KOPT-K1 (cell line): ENCODE measurements at regions not wholly inside any gene's neighbourhood (a gene's known extent, or its start where the extent isn't known, plus 50 kb on each side); places are given as distances from the start of the nearest gene placed in this dataset.

ENCODE experiments used
- H3K27ac ChIP-seq: fragments of 200-600 bp; sonication (generic); 2 replicates; pipeline ENCODE4 v1.5.1; 2016; ENCODE audit warnings: antibody characterized with exemption, mild to moderate bottlenecking, low read depth, low read length; ENCODE audit not compliant: poor library complexity, severe bottlenecking
- H3K36me3 ChIP-seq: fragments of 200-600 bp; sonication (generic); 2 replicates; pipeline ENCODE4 v1.5.1; 2017; ENCODE audit warnings: antibody characterized with exemption, mild to moderate bottlenecking, low read length, moderate library complexity; ENCODE audit not compliant: insufficient read depth
- H3K9me3 ChIP-seq: fragments of 200-600 bp; sonication (generic); 2 replicates; pipeline ENCODE4 v1.5.1; 2017; ENCODE audit warnings: antibody characterized with exemption, low read length, mild to moderate bottlenecking; ENCODE audit not compliant: insufficient read depth, poor library complexity, severe bottlenecking

- H3K36me3 ChIP-seq = no peaks in the 10 kb centered on the region
- no peak overlapping the region for H3K27ac ChIP-seq
- no peaks in the 10 kb centered on the region for H3K9me3 ChIP-seq
Observed at GRCh38 chr22:48743601-48744282, 1083.9 kb downstream of the BRD1 start.

- H3K9me3 ChIP-seq = no peaks in the 10 kb centered on the region
- no peaks in the 10 kb centered on the region for H3K36me3 ChIP-seq
- no peak overlapping the region for H3K27ac ChIP-seq
Observed at GRCh38 chr22:48742556-48743343, 1084.9 kb downstream of the BRD1 start.

- Histone ChIP-seq H3K36me3 (no peaks in the 10 kb centered on the region), H3K9me3 (no peaks in the 10 kb centered on the region), H3K27ac (no peak overlapping the region)
Observed at GRCh38 chr22:48742191-48742555, 1085.5 kb downstream of the BRD1 start.

GRCh38 chr22:48741540-48741939 lies 1086.1 kb downstream of the BRD1 start:
- Histone ChIP-seq H3K36me3 (no peaks in the 10 kb centered on the region), H3K9me3 (no peaks in the 10 kb centered on the region), H3K27ac (no peak overlapping the region)

GRCh38 chr22:48740731-48741405 lies 1086.8 kb downstream of the BRD1 start:
- Histone ChIP-seq H3K9me3 (no peaks in the 10 kb centered on the region), H3K36me3 (no peaks in the 10 kb centered on the region), H3K27ac (no peak overlapping the region)

- Histone ChIP-seq H3K36me3 (no peaks in the 10 kb centered on the region), H3K9me3 (no peaks in the 10 kb centered on the region), H3K27ac (no peak overlapping the region)
Observed at GRCh38 chr22:48740086-48740730, 1087.5 kb downstream of the BRD1 start.

- Histone ChIP-seq H3K9me3 (no peaks in the 10 kb centered on the region), H3K27ac (no peak overlapping the region), H3K36me3 (no peaks in the 10 kb centered on the region)
Observed at GRCh38 chr22:48739348-48740085, 1088.2 kb downstream of the BRD1 start.

GRCh38 chr22:48738204-48738980 lies 1089.3 kb downstream of the BRD1 start:
- Histone ChIP-seq H3K36me3 (no peaks in the 10 kb centered on the region), H3K27ac (no peak overlapping the region), H3K9me3 (no peaks in the 10 kb centered on the region)

- no peaks in the 10 kb centered on the region for H3K36me3 ChIP-seq
- no peak overlapping the region for H3K27ac ChIP-seq
- H3K9me3 ChIP-seq = no peaks in the 10 kb centered on the region
Observed at GRCh38 chr22:48737461-48738203, 1090.0 kb downstream of the BRD1 start.

- Histone ChIP-seq H3K36me3 (no peaks in the 10 kb centered on the region), H3K9me3 (no peaks in the 10 kb centered on the region), H3K27ac (no peak overlapping the region)
Observed at GRCh38 chr22:48736593-48737460, 1090.8 kb downstream of the BRD1 start.

- H3K36me3 ChIP-seq = no peaks in the 10 kb centered on the region
- no peaks in the 10 kb centered on the region for H3K9me3 ChIP-seq
- no peak overlapping the region for H3K27ac ChIP-seq
Observed at GRCh38 chr22:48734961-48735360, 1092.7 kb downstream of the BRD1 start.

- no peaks in the 10 kb centered on the region for H3K36me3 ChIP-seq
- no peak overlapping the region for H3K27ac ChIP-seq
- H3K9me3 ChIP-seq = no peaks in the 10 kb centered on the region
Observed at GRCh38 chr22:48734359-48734758, 1093.3 kb downstream of the BRD1 start.
